22Rv1 (cell line): ENCODE measurements at regions not wholly inside any gene's neighbourhood (a gene's known extent, or its start where the extent isn't known, plus 50 kb on each side); places are given as distances from the start of the nearest gene placed in this dataset.

Source experiments
- H3K27ac ChIP-seq: fragments of 450-650 bp; 2 replicates; pipeline ENCODE4 v1.5.1; 2017
- CTCF ChIP-seq: fragments of 450-650 bp; IDR thresholded peaks from 2 replicates; pipeline ENCODE4 v1.5.1; 2017; ENCODE audit warnings: mild to moderate bottlenecking
- ZFX ChIP-seq: fragments of 450-650 bp; IDR thresholded peaks from 2 replicates; pipeline ENCODE4 v1.6.1; 2017; ENCODE audit warnings: antibody characterized with exemption, borderline replicate concordance

GRCh38 chr7:135828604-135829003 lies 80.0 kb upstream of the FAM180A start:
- H3K27ac ChIP-seq, result no peak overlapping the region
- TF ChIP-seq ZFX, result no peak
- TF ChIP-seq CTCF, result no peak

GRCh38 chr7:135827391-135827790 lies 78.8 kb upstream of the FAM180A start:
- TF ChIP-seq ZFX (no peak), CTCF (no peak)
- H3K27ac ChIP-seq, result no peak overlapping the region

- TF ChIP-seq ZFX, result no peak
- peak; percentile 12; the same call in 1 of the 2 replicates for TF ChIP-seq CTCF
- no peak overlapping the region for H3K27ac ChIP-seq
Observed at GRCh38 chr7:135825406-135825805, 76.8 kb upstream of the FAM180A start.

GRCh38 chr7:135822376-135822775 lies 73.8 kb upstream of the FAM180A start:
- TF ChIP-seq CTCF (no peak), ZFX (no peak)
- H3K27ac ChIP-seq, result no peak overlapping the region

- TF ChIP-seq CTCF (no peak), ZFX (no peak)
- no peak overlapping the region for H3K27ac ChIP-seq
Observed at GRCh38 chr7:135817583-135817982, 69.0 kb upstream of the FAM180A start.

- TF ChIP-seq CTCF (no peak), ZFX (no peak)
- no peak overlapping the region for H3K27ac ChIP-seq
Observed at GRCh38 chr7:135815033-135815432, 66.4 kb upstream of the FAM180A start.

- no peak overlapping the region for H3K27ac ChIP-seq
- no peak for TF ChIP-seq ZFX
- TF ChIP-seq CTCF, result no peak
Observed at GRCh38 chr7:135812148-135812547, 63.5 kb upstream of the FAM180A start.
